ENCODE measurements at regions not wholly inside any gene's neighbourhood (a gene's known extent, or its start where the extent isn't known, plus 50 kb on each side); places are given as distances from the start of the nearest gene placed in this dataset.
"Not testable (repeated sequence)": the region's sequence is repeated elsewhere in the genome, so short reads cannot be mapped to it uniquely, and the experiment has no call there.

- in situ Hi-C loops (cut with HindIII; ENCODE audit: low sequenced_read_pairs): no loop called here
Observed at GRCh38 chr9:22976454-22976853, 529.8 kb downstream of the DMRTA1 start.

DNA sequence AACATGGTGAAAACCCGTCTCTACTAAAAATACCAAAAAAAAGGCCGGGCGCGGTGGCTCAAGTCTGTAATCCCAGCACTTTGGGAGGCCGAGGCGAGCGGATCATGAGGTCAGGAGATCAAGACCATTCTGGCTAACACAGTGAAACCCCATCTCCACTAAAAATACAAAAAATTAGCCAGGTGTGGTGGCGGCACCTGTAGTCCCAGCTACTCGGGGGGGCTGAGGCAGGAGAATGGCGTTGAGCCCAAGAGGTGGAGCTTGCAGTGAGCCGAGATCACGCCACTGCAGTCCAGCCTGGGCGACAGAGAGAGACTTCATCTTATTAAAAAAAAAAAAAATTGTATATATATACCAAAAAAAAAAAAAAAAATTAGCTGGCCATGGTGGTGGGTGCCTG, 533.8 kb downstream of the DMRTA1 start:
- in situ Hi-C loops (cut with HindIII; ENCODE audit: low sequenced_read_pairs): not testable (repeated sequence)

DNA sequence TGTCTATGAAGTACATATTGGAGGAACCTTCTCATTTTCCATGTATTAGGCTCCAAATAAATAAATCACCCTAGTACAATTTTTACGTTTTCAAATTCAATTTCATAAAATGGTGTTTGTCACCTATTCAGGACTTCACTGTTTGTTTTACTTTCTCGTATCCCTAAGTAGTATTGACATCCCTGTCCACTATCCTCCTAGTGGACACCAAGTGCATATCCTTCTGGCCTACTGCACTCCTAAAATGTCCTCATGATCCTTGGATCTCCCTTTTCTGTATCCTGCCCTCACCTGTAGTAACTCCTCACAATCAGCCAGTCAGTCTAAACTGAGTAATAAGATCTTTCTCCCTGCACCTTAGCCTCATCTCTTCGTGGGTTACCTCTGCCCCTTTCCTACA, 539.9 kb downstream of the DMRTA1 start:
- in situ Hi-C loops (cut with HindIII; ENCODE audit: low sequenced_read_pairs): no loop called here

GRCh38 chr9:22990349-22990748, 543.7 kb downstream of the DMRTA1 start:
- in situ Hi-C loops (cut with HindIII; ENCODE audit: low sequenced_read_pairs): no loop called here

DNA sequence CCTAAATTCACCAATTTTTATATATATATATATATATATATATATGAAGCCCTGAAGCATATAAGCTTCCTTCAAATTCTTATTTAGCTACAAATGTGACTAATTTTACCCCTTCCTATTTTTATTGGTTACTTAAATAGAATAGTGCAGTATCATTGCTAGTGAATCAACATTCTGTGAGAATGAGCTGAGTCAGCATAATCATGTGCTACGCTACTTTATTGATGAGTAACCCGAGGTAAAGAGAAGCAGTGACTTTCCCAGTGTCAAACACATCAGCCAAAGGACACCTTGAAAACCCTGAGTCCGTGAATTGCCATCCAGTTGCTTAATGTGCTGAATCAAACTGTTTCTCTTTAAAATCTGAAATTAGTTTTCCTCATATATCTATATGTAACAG, 546.2 kb downstream of the DMRTA1 start:
- in situ Hi-C loops (cut with HindIII; ENCODE audit: low sequenced_read_pairs): no loop called here

DNA sequence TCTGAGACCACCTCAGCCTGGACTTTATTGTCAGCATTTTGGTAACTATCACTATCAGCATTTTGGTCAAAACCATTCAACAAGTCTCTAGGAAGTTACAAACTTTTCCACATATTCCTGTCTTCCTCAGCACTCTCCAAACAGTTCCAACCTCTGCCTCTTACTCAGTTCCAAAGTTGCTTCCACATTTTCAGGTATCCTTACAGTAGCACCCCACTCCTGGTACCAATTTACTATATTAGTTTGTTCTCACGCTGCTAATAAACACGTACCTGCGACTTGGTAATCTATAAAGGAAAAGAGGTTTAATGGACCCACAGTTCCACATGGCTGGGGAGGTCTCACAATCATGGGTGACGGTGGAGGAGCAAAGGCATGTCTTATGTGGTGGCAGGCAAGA, 551.3 kb downstream of the DMRTA1 start:
- in situ Hi-C loops (cut with HindIII; ENCODE audit: low sequenced_read_pairs): no loop called here

- in situ Hi-C loops (cut with HindIII; ENCODE audit: low sequenced_read_pairs): no loop called here
Observed at GRCh38 chr9:23005156-23005555, 558.5 kb downstream of the DMRTA1 start.

- in situ Hi-C loops (cut with HindIII; ENCODE audit: low sequenced_read_pairs): no loop called here
Observed at GRCh38 chr9:23006127-23006526, 559.5 kb downstream of the DMRTA1 start.

DNA sequence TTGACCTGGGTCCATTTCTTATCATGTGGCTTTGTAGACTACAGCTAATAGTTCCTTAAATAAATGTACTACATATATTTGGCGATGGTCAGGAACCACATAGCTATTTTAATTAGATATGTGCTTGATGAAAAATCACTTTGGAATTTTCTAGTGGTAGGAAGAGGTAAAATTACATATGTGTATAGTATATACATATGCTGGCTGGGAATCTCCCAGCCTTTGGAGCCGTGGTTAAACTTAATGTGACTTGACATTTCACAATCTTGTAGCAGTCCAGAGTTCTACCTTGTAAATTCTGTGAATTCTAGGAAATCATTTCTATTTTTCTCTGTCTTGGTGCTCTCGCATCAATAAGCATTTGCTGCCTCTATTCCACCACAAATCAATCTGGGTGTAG, 565.0 kb downstream of the DMRTA1 start:
- in situ Hi-C loops (cut with HindIII; ENCODE audit: low sequenced_read_pairs): no loop called here

GRCh38 chr9:23015557-23015956, 568.9 kb downstream of the DMRTA1 start:
- in situ Hi-C loops (cut with HindIII; ENCODE audit: low sequenced_read_pairs): no loop called here

GRCh38 chr9:23036416-23036815, 589.8 kb downstream of the DMRTA1 start:
- in situ Hi-C loops (cut with HindIII; ENCODE audit: low sequenced_read_pairs): no loop called here

DNA sequence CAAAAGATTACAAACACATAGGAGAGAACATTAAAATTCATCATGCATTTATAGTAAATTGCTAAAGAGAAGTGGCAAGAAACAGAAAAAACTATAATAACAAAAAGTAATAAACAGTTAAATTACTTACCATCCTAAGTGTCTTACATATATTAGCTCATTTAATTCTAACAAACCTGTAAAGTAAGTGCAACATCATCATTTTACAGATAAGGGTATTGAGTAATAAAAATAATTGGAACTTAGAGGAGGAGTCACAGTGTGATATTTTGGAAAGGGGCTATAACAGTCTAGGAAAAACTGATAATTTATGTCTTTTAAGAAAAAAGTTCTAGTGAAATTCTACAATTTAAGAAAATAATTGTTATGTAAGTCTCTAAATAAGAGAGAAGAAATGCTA, 592.8 kb downstream of the DMRTA1 start:
- in situ Hi-C loops (cut with HindIII; ENCODE audit: low sequenced_read_pairs): no loop called here

DNA sequence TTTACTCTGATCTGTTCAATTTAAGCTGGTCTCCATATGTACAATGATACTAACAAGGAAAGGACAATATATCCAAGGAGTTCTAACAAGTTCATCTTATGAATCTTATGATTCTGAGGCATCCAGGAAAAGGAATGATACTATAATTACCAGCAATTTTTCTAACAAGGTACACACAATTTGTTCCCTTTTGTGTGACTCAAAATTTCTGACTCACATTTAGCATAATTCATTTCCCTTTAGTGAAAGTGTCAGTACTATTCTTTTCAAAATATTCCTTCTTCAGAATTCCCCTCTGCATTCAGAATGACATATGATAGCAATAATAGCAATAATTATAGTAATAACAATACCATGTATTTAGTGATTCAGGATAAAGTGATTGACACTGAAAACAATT, 594.8 kb downstream of the DMRTA1 start:
- in situ Hi-C loops (cut with HindIII; ENCODE audit: low sequenced_read_pairs): no loop called here

DNA sequence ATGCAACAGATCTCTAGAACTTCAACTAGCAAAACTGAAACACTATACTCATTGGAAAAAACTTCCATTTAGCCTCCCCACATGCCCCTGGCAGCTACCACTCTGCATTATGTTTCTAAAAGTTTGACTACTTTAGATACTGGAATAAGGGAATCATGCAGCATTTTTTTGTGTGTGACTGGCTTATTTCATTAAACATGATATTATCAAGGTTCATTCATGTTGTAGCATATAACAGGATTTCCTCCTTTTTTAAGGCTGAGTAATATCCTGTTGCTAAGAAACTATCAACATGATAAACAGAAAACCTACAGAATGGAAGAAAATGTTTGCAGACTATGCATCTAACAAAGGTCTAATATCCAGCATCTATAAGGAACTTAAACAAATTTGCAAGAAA, 597.9 kb downstream of the DMRTA1 start:
- in situ Hi-C loops (cut with HindIII; ENCODE audit: low sequenced_read_pairs): no loop called here

- in situ Hi-C loops (cut with HindIII; ENCODE audit: low sequenced_read_pairs): not testable (repeated sequence)
Observed at GRCh38 chr9:23046026-23046425, 599.4 kb downstream of the DMRTA1 start.

DNA sequence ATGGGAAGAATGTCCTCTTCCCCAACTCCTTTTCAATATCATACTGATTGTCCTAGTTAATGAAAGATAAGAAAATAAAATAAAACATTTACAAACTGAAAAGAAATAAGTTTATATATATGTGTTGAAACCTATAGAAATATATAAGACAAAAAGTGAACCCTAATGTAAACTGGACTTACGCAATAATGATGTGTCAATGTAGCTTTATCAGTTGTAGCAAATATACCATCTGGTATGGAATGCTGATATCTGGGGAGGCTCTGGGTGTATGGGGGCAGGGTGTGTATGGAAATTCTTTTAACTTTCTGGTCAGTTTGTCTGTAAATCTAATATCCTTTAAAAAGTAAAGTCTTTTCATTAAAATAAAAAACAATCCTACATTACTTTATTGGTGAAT, 603.9 kb downstream of the DMRTA1 start:
- in situ Hi-C loops (cut with HindIII; ENCODE audit: low sequenced_read_pairs): no loop called here

GRCh38 chr9:23073136-23073535, 626.5 kb downstream of the DMRTA1 start:
- in situ Hi-C loops (cut with HindIII; ENCODE audit: low sequenced_read_pairs): no loop called here

- in situ Hi-C loops (cut with HindIII; ENCODE audit: low sequenced_read_pairs): no loop called here
Observed at GRCh38 chr9:23079798-23080197, 633.2 kb downstream of the DMRTA1 start.

DNA sequence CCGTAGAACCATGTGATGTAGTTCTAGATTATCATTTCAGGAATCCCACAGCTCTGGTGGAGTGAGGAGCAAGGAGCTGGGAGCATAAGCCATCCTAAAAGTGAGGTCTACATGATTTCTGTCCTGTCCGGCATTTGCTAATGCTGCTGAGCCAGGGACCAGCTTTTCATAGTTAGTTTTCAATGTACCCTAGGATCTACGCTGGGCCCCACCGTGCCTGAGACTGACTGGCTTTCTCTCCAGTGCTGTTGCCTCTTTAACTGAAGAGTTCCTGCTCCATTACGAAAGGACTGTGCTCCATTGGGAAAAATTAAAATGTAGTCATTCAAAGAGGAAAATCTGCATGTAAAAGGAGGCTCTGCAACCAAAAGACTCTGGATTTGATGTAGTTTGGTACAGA, 634.8 kb downstream of the DMRTA1 start:
- in situ Hi-C loops (cut with HindIII; ENCODE audit: low sequenced_read_pairs): no loop called here

DNA sequence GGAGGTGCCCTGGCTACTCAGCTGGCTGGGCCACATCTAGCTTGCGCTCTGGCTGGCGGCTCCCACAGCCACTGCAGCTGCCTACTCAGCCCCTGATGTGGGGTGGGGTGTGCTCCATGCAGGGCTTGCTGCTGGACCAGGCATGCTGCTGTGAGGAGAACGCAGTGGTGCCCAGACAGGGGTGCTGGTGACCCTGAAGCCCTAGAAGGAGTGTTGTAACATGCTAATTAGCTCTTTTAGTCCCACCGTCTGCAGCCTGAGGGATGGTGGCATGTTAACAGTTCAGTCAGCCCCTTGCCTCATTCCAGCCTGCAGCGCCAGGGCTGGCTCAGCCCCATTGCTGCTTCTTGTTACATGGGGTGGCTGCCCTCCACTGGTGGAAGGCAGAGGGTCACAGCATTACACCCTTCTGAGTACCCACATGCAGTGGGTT, 642.3 kb downstream of the DMRTA1 start:
- in situ Hi-C loops (cut with HindIII; ENCODE audit: low sequenced_read_pairs): no loop called here

GRCh38 chr9:23117616-23118015, 671.0 kb downstream of the DMRTA1 start:
- in situ Hi-C loops (cut with HindIII; ENCODE audit: low sequenced_read_pairs): no loop called here

GRCh38 chr9:23120630-23121029, 674.0 kb downstream of the DMRTA1 start:
- in situ Hi-C loops (cut with HindIII; ENCODE audit: low sequenced_read_pairs): no loop called here

DNA sequence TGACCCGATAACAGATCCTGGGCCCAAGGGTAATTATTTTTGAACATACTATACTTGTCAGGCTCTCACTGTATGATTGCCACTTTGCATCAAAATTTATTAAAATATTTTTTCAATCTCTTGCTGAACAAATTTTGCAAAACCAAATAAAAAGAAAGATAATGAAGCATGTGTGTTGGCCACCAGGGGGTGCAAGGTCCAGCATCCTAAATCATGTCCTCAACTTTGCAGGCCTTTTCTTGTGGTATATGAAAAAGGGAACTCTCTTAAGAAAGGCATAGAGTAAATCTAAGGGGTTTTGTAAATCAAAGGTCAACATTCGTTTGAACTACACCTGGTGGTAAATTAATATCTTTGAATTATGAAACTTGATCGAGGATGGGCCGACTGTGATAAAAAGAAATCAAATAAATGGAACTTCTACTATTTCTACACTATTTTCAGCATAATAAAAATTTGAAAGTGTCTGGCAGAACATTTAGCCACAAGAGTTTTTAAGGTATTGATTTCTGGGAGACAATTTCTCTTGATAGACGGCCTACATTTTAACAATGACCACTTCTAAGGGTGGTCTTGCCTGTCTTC, 676.5 kb downstream of the DMRTA1 start:
- in situ Hi-C loops (cut with HindIII; ENCODE audit: low sequenced_read_pairs): no loop called here
